GM12878 (cell line): ENCODE measurements at regions not wholly inside any gene's neighbourhood (a gene's known extent, or its start where the extent isn't known, plus 50 kb on each side); places are given as distances from the start of the nearest gene placed in this dataset.

Experiments
- ATAC-seq: fragments of 200-7000 bp; cut with Tn5 transposase; 3 replicates; pipeline ENCODE4 v1.9.1; 2020; ENCODE audit warnings: mild to moderate bottlenecking, moderate library complexity
- BruUV-seq: library from RNA; stranded (reverse); fragments of 400-500 nt; replicated peaks from 2 replicates; lab custom pipeline; 2021; lab: Mats Ljungman, UMichigan
- CTCF ChIA-PET: fragments of 300-600 bp; sonication (Branson Sonifier 250); formaldehyde crosslinking; extraction: SDS; loops from one replicate; lab custom pipeline; 2021; ENCODE audit warnings: inconsistent platforms; lab: Yijun Ruan, JAX
- POLR2A ChIA-PET: fragments of 350-600 bp; formaldehyde crosslinking; extraction: SDS; loops from one replicate; lab custom pipeline; 2021; ENCODE audit warnings: inconsistent platforms; lab: Charles Lee
- RAD21 ChIA-PET: fragments of 300-600 bp; sonication (Branson Sonifier 250); formaldehyde crosslinking; loops from one replicate; lab custom pipeline; 2023; ENCODE audit warnings: antibody characterized with exemption; ENCODE audit not compliant: unreplicated experiment; lab: Charles Lee
- SMC1A ChIA-PET: fragments of 300-600 bp; sonication (Branson Sonifier 250); formaldehyde crosslinking; loops from one replicate; lab custom pipeline; 2023; ENCODE audit not compliant: unreplicated experiment, uncharacterized antibody; lab: Charles Lee
- DNase-seq: peaks from one replicate; pipeline ENCODE4 v3.0.0-alpha.2; 2011; ENCODE audit warnings: low read depth, low spot score
- FAIRE-seq: peaks from 3 replicates; lab custom pipeline; 2011; peaks lifted over from hg19 to GRCh38; lab: Jason Lieb, UNC
- H2AFZ ChIP-seq: 2 replicates; pipeline ENCODE4 v1.6.0; 2011; ENCODE audit warnings: low read depth, low read length, control low read depth; ENCODE audit not compliant: control insufficient read depth
- H3K27ac ChIP-seq: 2 replicates; pipeline ENCODE4 v1.5.1; 2011; ENCODE audit warnings: control low read depth; ENCODE audit not compliant: control insufficient read depth, insufficient read depth
- H3K27me3 ChIP-seq, 2 experiments: replicated peaks in 1 of 2; 2 replicates each; pipeline versions ENCODE4 v1.6.0 to v1.6.1; 2011; ENCODE audit warnings: low read length in 1 of 2; ENCODE audit not compliant: control insufficient read depth in 2 of 2, insufficient read depth in 2 of 2
- H3K36me3 ChIP-seq, 2 experiments: 2 replicates each; pipeline ENCODE4 v1.5.1; 2011; ENCODE audit warnings: low read length in 1 of 2; ENCODE audit not compliant: control insufficient read depth in 2 of 2, insufficient read depth in 2 of 2
- H3K4me1 ChIP-seq: 2 replicates; pipeline ENCODE4 v1.6.1; 2011; ENCODE audit warnings: mild to moderate bottlenecking, low read length, moderate library complexity, mixed read lengths; ENCODE audit not compliant: control insufficient read depth, insufficient read depth
- H3K4me2 ChIP-seq: 2 replicates; pipeline ENCODE4 v1.6.0; 2011; ENCODE audit warnings: control low read depth; ENCODE audit not compliant: control insufficient read depth, insufficient read depth
- H3K4me3 ChIP-seq: fragments of 200-600 bp; sonication (generic); 2 replicates; pipeline ENCODE4 v1.5.1; 2016
- H3K79me2 ChIP-seq: 2 replicates; pipeline ENCODE4 v1.6.0; 2011; ENCODE audit warnings: low read length; ENCODE audit not compliant: control insufficient read depth, insufficient read depth
- H3K9ac ChIP-seq: 2 replicates; pipeline ENCODE4 v1.8.0; 2011; ENCODE audit warnings: low read length, control low read depth, mixed read lengths; ENCODE audit not compliant: control insufficient read depth, insufficient read depth
- H3K9me3 ChIP-seq: replicated peaks from 3 replicates; pipeline ENCODE4 v1.5.1; 2011; ENCODE audit warnings: mild to moderate bottlenecking, low read length; ENCODE audit not compliant: control insufficient read depth, insufficient read depth
- H4K20me1 ChIP-seq: 2 replicates; pipeline ENCODE4 v1.6.0; 2011; ENCODE audit not compliant: control insufficient read depth, insufficient read depth
- BMI1 ChIP-seq: fragments of 450-650 bp; IDR thresholded peaks from 2 replicates; pipeline ENCODE4 v1.6.1; 2016; ENCODE audit warnings: mild to moderate bottlenecking, moderate library complexity, borderline replicate concordance
- DPF2 ChIP-seq: fragments of 450-650 bp; IDR thresholded peaks from 2 replicates; pipeline ENCODE4 v1.6.1; 2017; ENCODE audit warnings: mild to moderate bottlenecking
- HDAC2 ChIP-seq: fragments of 200-600 bp; sonication (generic); IDR thresholded peaks from 2 replicates; pipeline ENCODE4 v1.6.1; 2017
- JUNB ChIP-seq: IDR thresholded peaks from 2 replicates; pipeline ENCODE4 v1.6.1; 2016; ENCODE audit warnings: antibody characterized with exemption, mild to moderate bottlenecking
- LARP7 ChIP-seq: fragments of 450-650 bp; IDR thresholded peaks from 2 replicates; pipeline ENCODE4 v1.6.1; 2017; ENCODE audit warnings: mild to moderate bottlenecking
- NR2C2 ChIP-seq: IDR thresholded peaks from 2 replicates; pipeline ENCODE4 v1.6.1; 2011; ENCODE audit warnings: borderline replicate concordance, low read depth; ENCODE audit not compliant: control insufficient read depth, insufficient read length
- POLR2AphosphoS2 ChIP-seq: IDR thresholded peaks from 2 replicates; pipeline ENCODE4 v1.6.1; 2011; ENCODE audit warnings: low read depth, mild to moderate bottlenecking, low read length, improper control_type of control experiment, moderate library complexity
- RB1 ChIP-seq: fragments of 450-650 bp; formaldehyde crosslinking; IDR thresholded peaks from 2 replicates; pipeline ENCODE4 v1.6.1; 2017; ENCODE audit warnings: mild to moderate bottlenecking, borderline replicate concordance
- SMAD5 ChIP-seq: IDR thresholded peaks from 2 replicates; pipeline ENCODE4 v1.6.1; 2016; ENCODE audit warnings: antibody characterized with exemption, low read depth
- STAT1 ChIP-seq: fragments of 450-650 bp; conservative IDR thresholded peaks from 2 replicates; pipeline ENCODE4 v1.6.1; 2014; ENCODE audit warnings: antibody characterized with exemption, mild to moderate bottlenecking
- ZNF207 ChIP-seq: fragments of 450-650 bp; IDR thresholded peaks from 2 replicates; pipeline ENCODE4 v1.6.1; 2014; ENCODE audit warnings: antibody characterized with exemption, mild to moderate bottlenecking, borderline replicate concordance
- ZNF217 ChIP-seq: fragments of 450-650 bp; IDR thresholded peaks from 2 replicates; pipeline ENCODE4 v1.6.1; 2017; ENCODE audit warnings: antibody characterized with exemption, mild to moderate bottlenecking
- WGBS: methylation state at CpG from one replicate; pipeline ENCODE4 v1.1.6; 2016; ENCODE audit warnings: low lambda C conversion rate; ENCODE audit not compliant: insufficient replicate concordance, insufficient coverage; ENCODE audit errors: missing lambda C conversion rate; 5-methylcytosine and 5-hydroxymethylcytosine counted together
- in situ Hi-C: fragments of 300-500 bp; cut with MboI; formaldehyde crosslinking; loops from 9 replicates; pipeline ENCODE4 v1.14.3; 2018; ENCODE audit warnings: mixed read lengths
- intact Hi-C: fragments of 100-400 bp; cut with micrococcal nuclease; formaldehyde crosslinking; loops from one replicate; pipeline ENCODE4 v1.14.2; 2022; ENCODE audit not compliant: unreplicated experiment

GRCh38 chrX:10314530-10315104 lies 157.8 kb downstream of the CLCN4 start:
- SMC1A ChIA-PET, result no interaction called here
- H3K4me1 ChIP-seq, result no peaks in the 10 kb centered on the region
- ATAC-seq (no peak), FAIRE-seq (no peak), DNase-seq (no peak)
- CTCF ChIA-PET, result no interaction called here
- no peaks in the 10 kb centered on the region for H3K36me3 ChIP-seq
- TF ChIP-seq SMAD5 (no peak), RB1 (no peak), NR2C2 (no peak), DPF2 (no peak), HDAC2 (no peak), BMI1 (no peak)
- H3K9me3 ChIP-seq, result no peaks in the 10 kb centered on the region
- no peak overlapping the region for H2AFZ ChIP-seq
- no peaks in the 10 kb centered on the region for H4K20me1 ChIP-seq
- no peak overlapping the region for H3K4me2 ChIP-seq
- in situ Hi-C loops (no loop called here), intact Hi-C loops (no loop called here)
- no peak overlapping the region for H3K4me3 ChIP-seq
- no peak overlapping the region for H3K9ac ChIP-seq
- no TSS peak for BruUV-seq
- no peaks in the 10 kb centered on the region for H3K27me3 ChIP-seq
- WGBS, result 31% methylated on average over 3 of the region's 3 CpGs
- POLR2A ChIA-PET, result no interaction called here
- no peaks in the 10 kb centered on the region for H3K79me2 ChIP-seq
- RAD21 ChIA-PET, result no interaction called here
- no peak overlapping the region for H3K27ac ChIP-seq

GRCh38 chrX:10325611-10326010 lies 168.8 kb downstream of the CLCN4 start:
- no TSS peak for BruUV-seq
- SMC1A ChIA-PET, result no interaction called here
- Histone ChIP-seq H4K20me1 (no peaks in the 10 kb centered on the region), H2AFZ (no peak overlapping the region), H3K27me3 (no peaks in the 10 kb centered on the region; a peak in 2 of 4 replicates), H3K79me2 (no peaks in the 10 kb centered on the region), H3K9ac (no peak overlapping the region), H3K9me3 (no peaks in the 10 kb centered on the region), H3K27ac (no peak overlapping the region), H3K4me3 (no peak overlapping the region), H3K4me1 (no peaks in the 10 kb centered on the region), H3K4me2 (no peak overlapping the region), H3K36me3 (no peaks in the 10 kb centered on the region)
- POLR2A ChIA-PET, result no interaction called here
- ATAC-seq (no peak), DNase-seq (no peak), FAIRE-seq (no peak)
- in situ Hi-C loops (loop anchor here (10.0 kb wide), 1 partner anchor 131 kb away; no protein-coding TSS in a partner anchor), intact Hi-C loops (loop anchor here (1.0 kb wide), 1 partner anchor 135 kb away; no protein-coding TSS in a partner anchor)
- RAD21 ChIA-PET, result no interaction called here
- whole genome bisulfite sequencing, result 0% methylated on average over 2 of the region's 2 CpGs
- CTCF ChIA-PET, result interaction anchor here (0.7 kb wide), 1 partner anchor 135 kb away, joined by 3 read pairs; no protein-coding TSS in a partner anchor
- TF ChIP-seq ZNF217, result no peak
- no peak for TF ChIP-seq LARP7
- TF ChIP-seq STAT1, result no peak
- TF ChIP-seq POLR2AphosphoS2, result no peak
- no peak for TF ChIP-seq JUNB
- TF ChIP-seq ZNF207, result no peak
